Astrocyte (in vitro differentiated cells and primary cell): ENCODE measurements at regions not wholly inside any gene's neighbourhood (a gene's known extent, or its start where the extent isn't known, plus 50 kb on each side); places are given as distances from the start of the nearest gene placed in this dataset.

Experiments
- CTCF ChIP-seq: IDR thresholded peaks from 2 replicates; pipeline ENCODE4 v1.5.1; 2011; ENCODE audit warnings: low read depth, mild to moderate bottlenecking, inconsistent platforms, low read length, moderate library complexity; ENCODE audit not compliant: insufficient read depth
- EZH2 ChIP-seq: IDR thresholded peaks from 2 replicates; pipeline ENCODE4 v1.6.1; 2012; ENCODE audit warnings: mild to moderate bottlenecking, low read length, inconsistent platforms; ENCODE audit not compliant: insufficient read depth

GRCh38 chr1:83704350-83704749, 294.6 kb downstream of the TTLL7 start:
- no peak for TF ChIP-seq CTCF
- no peak for TF ChIP-seq EZH2
